ENCODE measurements at regions not wholly inside any gene's neighbourhood (a gene's known extent, or its start where the extent isn't known, plus 50 kb on each side); places are given as distances from the start of the nearest gene placed in this dataset.

DNA sequence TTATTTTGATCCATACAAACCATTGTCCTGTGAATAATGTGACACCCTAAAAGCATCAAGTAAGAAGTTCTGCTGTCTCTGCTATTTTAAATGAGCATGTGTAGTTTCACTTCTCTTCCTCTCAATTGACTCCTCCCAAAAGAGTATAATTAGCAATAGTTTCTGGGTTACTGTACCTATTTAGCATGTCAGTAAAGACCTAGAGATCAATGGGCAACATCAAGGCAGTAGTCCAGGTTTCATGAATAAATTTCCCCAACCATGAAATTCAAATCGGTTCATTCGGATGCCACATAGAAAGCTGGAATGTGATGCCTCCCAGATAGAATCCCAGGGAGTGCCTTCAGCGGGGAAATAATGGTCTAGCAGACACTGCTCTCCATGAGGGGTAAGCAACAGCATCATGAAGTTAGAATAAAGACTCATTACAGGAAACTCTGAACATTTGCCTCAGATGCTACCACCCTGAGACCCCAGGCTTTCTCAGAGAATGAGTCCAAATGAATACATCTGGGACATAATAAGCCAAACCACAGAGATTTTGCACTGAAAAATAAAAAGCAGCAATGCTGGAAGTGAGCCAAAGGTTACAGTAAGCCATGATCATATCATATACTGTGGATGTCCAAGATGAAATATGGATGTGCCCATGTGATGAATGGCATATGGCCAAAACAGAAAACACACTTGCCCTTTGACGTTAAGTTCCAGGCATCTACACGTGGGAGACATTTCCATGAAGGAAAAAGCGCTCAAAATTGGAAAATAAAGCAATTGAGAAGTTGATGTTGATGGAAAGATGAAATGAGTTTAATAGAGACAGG, 1107.0 kb upstream of the SEMA6A start:
- no peaks in the 10 kb centered on the region for H3K9me3 ChIP-seq
- H3K4me1 ChIP-seq = no peaks in the 10 kb centered on the region
- no peak for TF ChIP-seq POLR2A (IDR thresholded peaks at IDR 0.05)
- no peak for TF ChIP-seq POLR2AphosphoS5 (IDR thresholded peaks at IDR 0.05; ENCODE audit: insufficient read depth in 1 of 2, low read depth in 1 of 2)
- TF ChIP-seq CTCF (IDR thresholded peaks at IDR 0.05) = no peak
- no peaks in the 10 kb centered on the region for H3K36me3 ChIP-seq
- H3K27me3 ChIP-seq = no peaks in the 10 kb centered on the region
- no peak overlapping the region for H3K4me3 ChIP-seq
- intact Hi-C loops (cut with DNase I) = no loop called here
- no peak for DNase-seq (ENCODE audit: extremely low spot score in 2 of 2)
- H3K27ac ChIP-seq = no peak overlapping the region

GRCh38 chr5:117680426-117680825, 1105.8 kb upstream of the SEMA6A start:
- DNase-seq (ENCODE audit: extremely low spot score in 2 of 2) = no peak
- H3K27me3 ChIP-seq = no peaks in the 10 kb centered on the region
- no peaks in the 10 kb centered on the region for H3K9me3 ChIP-seq
- H3K4me1 ChIP-seq = no peaks in the 10 kb centered on the region
- intact Hi-C loops (cut with DNase I) = no loop called here
- no peak overlapping the region for H3K27ac ChIP-seq
- no peaks in the 10 kb centered on the region for H3K36me3 ChIP-seq
- TF ChIP-seq POLR2A (IDR thresholded peaks at IDR 0.05) (no peak), POLR2AphosphoS5 (IDR thresholded peaks at IDR 0.05; ENCODE audit: insufficient read depth in 1 of 2, low read depth in 1 of 2) (no peak), CTCF (IDR thresholded peaks at IDR 0.05) (no peak)
- no peak overlapping the region for H3K4me3 ChIP-seq

- Histone ChIP-seq H3K4me3 (no peak overlapping the region), H3K27me3 (no peaks in the 10 kb centered on the region), H3K9me3 (no peaks in the 10 kb centered on the region), H3K36me3 (no peaks in the 10 kb centered on the region), H3K27ac (no peak overlapping the region), H3K4me1 (no peaks in the 10 kb centered on the region)
- no peak for DNase-seq (ENCODE audit: extremely low spot score in 2 of 2)
- TF ChIP-seq POLR2AphosphoS5 (IDR thresholded peaks at IDR 0.05; ENCODE audit: insufficient read depth in 1 of 2, low read depth in 1 of 2) = no peak
- TF ChIP-seq CTCF (IDR thresholded peaks at IDR 0.05) = no peak
- no peak for TF ChIP-seq POLR2A (IDR thresholded peaks at IDR 0.05)
- intact Hi-C loops (cut with DNase I) = no loop called here
Measured at GRCh38 chr5:117679046-117679445, 1104.4 kb upstream of the SEMA6A start.

- Histone ChIP-seq H3K27ac (no peak overlapping the region), H3K36me3 (no peaks in the 10 kb centered on the region), H3K27me3 (no peaks in the 10 kb centered on the region), H3K4me3 (no peak overlapping the region), H3K9me3 (no peaks in the 10 kb centered on the region), H3K4me1 (no peaks in the 10 kb centered on the region)
- no peak for TF ChIP-seq POLR2A (IDR thresholded peaks at IDR 0.05)
- no peak for TF ChIP-seq CTCF (IDR thresholded peaks at IDR 0.05)
- no peak for TF ChIP-seq POLR2AphosphoS5 (IDR thresholded peaks at IDR 0.05; ENCODE audit: insufficient read depth in 1 of 2, low read depth in 1 of 2)
- DNase-seq (ENCODE audit: extremely low spot score in 2 of 2) = no peak
- intact Hi-C loops (cut with DNase I) = no loop called here
Measured at GRCh38 chr5:117675646-117676045, 1101.0 kb upstream of the SEMA6A start.

DNA sequence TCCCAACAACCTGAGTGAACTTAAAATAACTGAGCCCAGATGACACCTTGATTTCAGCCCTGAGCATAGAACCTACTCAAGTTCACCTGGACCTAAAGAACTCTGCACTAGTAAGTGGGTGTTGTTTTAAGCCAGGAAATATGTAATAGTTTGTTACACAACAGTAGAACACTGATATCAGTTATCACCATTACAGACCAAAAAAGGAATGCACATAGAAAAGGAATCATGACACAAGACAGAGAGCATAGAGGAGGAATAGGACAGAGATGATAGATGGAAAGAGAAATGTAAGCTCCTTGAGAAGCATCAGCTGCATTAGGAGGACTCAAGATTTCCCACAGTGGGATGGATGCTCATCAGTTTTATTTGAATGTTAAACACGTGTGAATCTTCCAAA, 1096.9 kb upstream of the SEMA6A start:
- no peak overlapping the region for H3K27ac ChIP-seq
- no peak overlapping the region for H3K4me3 ChIP-seq
- intact Hi-C loops (cut with DNase I) = no loop called here
- TF ChIP-seq POLR2AphosphoS5 (IDR thresholded peaks at IDR 0.05; ENCODE audit: insufficient read depth in 1 of 2, low read depth in 1 of 2) = no peak
- TF ChIP-seq CTCF (IDR thresholded peaks at IDR 0.05) = no peak
- no peak for TF ChIP-seq POLR2A (IDR thresholded peaks at IDR 0.05)
- H3K27me3 ChIP-seq = no peaks in the 10 kb centered on the region
- H3K36me3 ChIP-seq = no peaks in the 10 kb centered on the region
- no peaks in the 10 kb centered on the region for H3K9me3 ChIP-seq
- no peak for DNase-seq (ENCODE audit: extremely low spot score in 2 of 2)
- H3K4me1 ChIP-seq = no peaks in the 10 kb centered on the region

All from vagina (tissue), 2 donors.